Breast epithelium (tissue), 3 donors: ENCODE measurements at regions not wholly inside any gene's neighbourhood (a gene's known extent, or its start where the extent isn't known, plus 50 kb on each side); places are given as distances from the start of the nearest gene placed in this dataset.

Experiments
- CTCF ChIP-seq, 3 donors: fragments of 450-650 bp; IDR thresholded peaks; one replicate each; pipeline ENCODE4 v1.5.1; 2016 to 2017; ENCODE audit warnings: antibody characterized with exemption in 3 of 3, mild to moderate bottlenecking in 3 of 3, moderate library complexity in 3 of 3
- POLR2A ChIP-seq: fragments of 450-650 bp; IDR thresholded peaks from one replicate; pipeline ENCODE4 v1.6.1; 2016; ENCODE audit warnings: antibody characterized with exemption, mild to moderate bottlenecking, moderate library complexity
- POLR2AphosphoS5 ChIP-seq, 3 donors: sonication (generic); formaldehyde crosslinking; IDR thresholded peaks; one replicate each; pipeline ENCODE4 v1.6.1; 2017; ENCODE audit warnings: antibody characterized with exemption in 3 of 3

DNA sequence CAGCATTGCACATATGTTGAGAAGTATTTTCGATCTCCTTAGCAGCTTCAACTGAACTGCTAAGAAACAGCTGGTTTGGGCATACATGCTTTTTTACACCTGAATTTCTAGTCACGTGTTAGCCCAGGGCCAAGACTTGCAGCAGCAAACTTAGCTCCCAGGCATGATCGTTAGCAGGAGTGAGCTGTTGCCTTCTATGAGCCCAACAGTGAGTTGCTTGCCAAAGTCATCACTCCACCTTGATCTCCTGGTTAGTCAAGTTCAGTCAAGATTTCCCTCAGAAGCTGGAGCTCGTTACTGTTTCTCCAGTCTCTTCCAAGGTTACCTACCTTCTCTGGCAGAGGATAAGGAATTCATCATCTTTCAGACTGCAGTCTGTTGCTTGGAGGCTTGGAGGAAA lies 100.4 kb upstream of the SEMA6D start:
- TF ChIP-seq CTCF (IDR thresholded peaks at IDR 0.05) (no peak), POLR2A (no peak), POLR2AphosphoS5 (IDR thresholded peaks at IDR 0.05) (no peak)
